Peyer's patch (tissue), 4 donors: ENCODE measurements at regions not wholly inside any gene's neighbourhood (a gene's known extent, or its start where the extent isn't known, plus 50 kb on each side); places are given as distances from the start of the nearest gene placed in this dataset.

Experiments used
- CTCF ChIP-seq, 6 experiments: fragments of 450-650 bp in 4 of 6; fragments of 200-600 bp in 2 of 6; sonication (generic) in 1 of 6; IDR thresholded peaks; one replicate each; pipeline ENCODE4 v1.5.1; 2017 to 2019; ENCODE audit warnings: antibody characterized with exemption in 6 of 6, mild to moderate bottlenecking in 3 of 6, moderate library complexity in 1 of 6
- POLR2A ChIP-seq, 2 donors: fragments of 450-650 bp; IDR thresholded peaks; one replicate each; pipeline ENCODE4 v1.5.1; 2017; ENCODE audit warnings: antibody characterized with exemption in 2 of 2, mild to moderate bottlenecking in 2 of 2, moderate library complexity in 2 of 2

DNA sequence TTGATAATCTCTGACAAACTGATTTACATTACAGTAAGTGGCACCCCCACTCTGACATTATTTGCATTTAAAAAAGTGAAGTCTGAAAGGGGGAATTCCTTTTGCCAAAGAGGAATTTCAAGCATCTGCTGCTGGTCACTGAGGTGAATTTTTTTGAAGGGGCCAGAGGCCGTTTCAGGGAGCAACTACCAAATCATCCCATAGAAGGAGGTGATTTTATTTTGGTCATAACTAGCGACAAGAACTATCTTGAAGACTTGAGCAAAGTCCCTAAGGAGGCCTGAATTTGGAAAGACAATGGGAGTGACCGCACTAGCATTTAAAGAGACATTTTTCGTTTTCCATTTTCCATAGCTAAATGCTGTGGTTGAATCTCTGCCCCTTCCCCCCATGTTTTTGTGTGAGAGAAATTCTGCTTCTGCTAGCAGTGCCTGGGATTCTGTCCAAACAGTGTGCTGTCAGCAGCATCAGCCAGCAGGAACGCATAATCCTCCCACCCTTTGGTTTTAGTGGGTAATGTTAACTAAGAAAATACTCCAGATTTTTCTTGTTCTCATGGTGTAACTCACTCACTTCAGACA lies 110.1 kb upstream of the MED14 start:
- no peak for TF ChIP-seq CTCF (IDR thresholded peaks at IDR 0.05)
- TF ChIP-seq POLR2A (IDR thresholded peaks at IDR 0.05): no peak
